ENCODE measurements at regions not wholly inside any gene's neighbourhood (a gene's known extent, or its start where the extent isn't known, plus 50 kb on each side); places are given as distances from the start of the nearest gene placed in this dataset.

GRCh38 chr4:156608651-156609050 is 362.9 kb downstream of the PDGFC start:
- no peaks in the 10 kb centered on the region for H3K27me3 Mint-ChIP-seq (ENCODE audit: low read depth)
- H3K9me3 Mint-ChIP-seq = no peaks in the 10 kb centered on the region
- H3K36me3 Mint-ChIP-seq = no peaks in the 10 kb centered on the region
- peak overlapping the region; percentile 57 for H3K27ac Mint-ChIP-seq
- no peak for TF ChIP-seq CTCF (IDR thresholded peaks at IDR 0.05; ENCODE audit: unreplicated experiment)
- H3K4me3 Mint-ChIP-seq = no peak overlapping the region
- DNase-seq (ENCODE audit: low spot score in 2 of 2, unreplicated experiment in 2 of 2) = no peak
- H3K4me1 Mint-ChIP-seq = peaks cover 58% of the 10 kb centered on the region

DNA sequence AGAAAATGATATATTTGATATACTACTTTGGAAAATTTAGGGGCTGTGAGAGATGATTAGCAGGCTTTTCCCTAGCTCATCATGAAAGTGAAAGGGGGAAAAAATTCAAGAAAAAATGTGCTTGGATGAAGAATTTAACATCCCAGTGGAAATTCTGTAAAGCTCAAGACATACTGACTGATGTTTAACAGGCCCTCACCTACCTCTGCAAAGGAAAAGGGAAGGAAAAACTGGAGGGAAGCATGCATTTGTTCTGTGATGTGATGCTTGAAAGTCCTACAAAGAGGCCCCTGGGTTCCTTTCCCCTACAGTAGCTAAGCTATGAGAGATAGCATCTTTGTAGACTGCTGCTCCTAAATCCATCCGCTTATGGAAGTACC is 364.1 kb downstream of the PDGFC start:
- Mint-ChIP-seq H3K36me3 (no peaks in the 10 kb centered on the region), H3K4me1 (peaks cover 57% of the 10 kb centered on the region), H3K27ac (peak overlapping the region; percentile 81), H3K4me3 (no peak overlapping the region), H3K27me3 (ENCODE audit: low read depth) (no peaks in the 10 kb centered on the region), H3K9me3 (no peaks in the 10 kb centered on the region)
- no peak for TF ChIP-seq CTCF (IDR thresholded peaks at IDR 0.05; ENCODE audit: unreplicated experiment)
- DNase-seq (ENCODE audit: low spot score in 2 of 2, unreplicated experiment in 2 of 2) = no peak

- Mint-ChIP-seq H3K4me3 (no peak overlapping the region), H3K36me3 (peaks cover 2% of the 10 kb centered on the region), H3K27ac (peak overlapping the region; percentile 81), H3K27me3 (ENCODE audit: low read depth) (no peaks in the 10 kb centered on the region), H3K4me1 (peaks cover 53% of the 10 kb centered on the region), H3K9me3 (peaks cover 2% of the 10 kb centered on the region)
- DNase-seq (ENCODE audit: low spot score in 2 of 2, unreplicated experiment in 2 of 2) = no peak
- no peak for TF ChIP-seq CTCF (IDR thresholded peaks at IDR 0.05; ENCODE audit: unreplicated experiment)
Measured at GRCh38 chr4:156606554-156607477, 364.8 kb downstream of the PDGFC start.

DNA sequence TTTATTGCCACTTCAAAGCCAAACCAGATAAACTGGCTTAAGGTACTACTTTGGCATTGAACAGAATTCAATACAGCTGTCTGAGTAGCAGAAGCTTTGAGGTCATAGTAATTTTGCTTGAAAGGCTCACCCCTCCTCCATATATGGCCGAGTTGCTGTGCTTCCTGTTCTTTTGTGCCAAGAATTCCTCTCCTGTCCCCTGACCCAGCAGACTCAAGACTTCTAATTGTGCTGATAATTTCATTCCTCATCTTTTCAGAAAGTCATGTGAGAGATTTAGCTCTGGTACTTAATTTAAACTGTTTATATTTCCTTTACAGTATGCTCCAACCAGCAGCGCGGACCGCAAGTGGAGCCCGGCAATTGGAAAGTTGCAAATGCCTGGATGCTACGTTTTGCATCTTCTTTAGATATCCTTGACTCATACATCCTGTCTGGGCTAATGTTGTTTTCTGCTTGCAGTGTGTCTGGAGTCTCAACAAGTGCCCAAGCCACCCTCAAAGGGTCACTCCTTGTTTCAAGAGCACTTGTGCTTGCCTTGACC is 373.4 kb downstream of the PDGFC start:
- Mint-ChIP-seq H3K4me3 (no peak overlapping the region), H3K9me3 (peaks cover 20% of the 10 kb centered on the region), H3K4me1 (peaks cover 58% of the 10 kb centered on the region), H3K27ac (peak overlapping the region; percentile 92), H3K36me3 (peaks cover 12% of the 10 kb centered on the region), H3K27me3 (ENCODE audit: low read depth) (no peaks in the 10 kb centered on the region)
- DNase-seq (ENCODE audit: low spot score in 2 of 2, unreplicated experiment in 2 of 2) = no peak
- TF ChIP-seq CTCF (IDR thresholded peaks at IDR 0.05; ENCODE audit: unreplicated experiment) = no peak

GRCh38 chr4:156596706-156597329 is 374.8 kb downstream of the PDGFC start:
- Mint-ChIP-seq H3K36me3 (peaks cover 10% of the 10 kb centered on the region), H3K9me3 (peaks cover 29% of the 10 kb centered on the region), H3K27ac (peak overlapping the region; percentile 81), H3K27me3 (ENCODE audit: low read depth) (no peaks in the 10 kb centered on the region), H3K4me3 (no peak overlapping the region), H3K4me1 (peaks cover 58% of the 10 kb centered on the region)
- no peak for DNase-seq (ENCODE audit: low spot score in 2 of 2, unreplicated experiment in 2 of 2)
- TF ChIP-seq CTCF (IDR thresholded peaks at IDR 0.05; ENCODE audit: unreplicated experiment) = no peak

Measured in mesothelial cell of epicardium (in vitro differentiated cells).